GM11168 (cell line): ENCODE measurements at regions not wholly inside any gene's neighbourhood (a gene's known extent, or its start where the extent isn't known, plus 50 kb on each side); places are given as distances from the start of the nearest gene placed in this dataset.

ENCODE experiments used
- in situ Hi-C: fragments of 300-500 bp; cut with MboI; formaldehyde crosslinking; loops from one replicate; pipeline ENCODE4 v1.12.0; 2022; ENCODE audit warnings: low sequenced_read_pairs; ENCODE audit not compliant: unreplicated experiment

DNA sequence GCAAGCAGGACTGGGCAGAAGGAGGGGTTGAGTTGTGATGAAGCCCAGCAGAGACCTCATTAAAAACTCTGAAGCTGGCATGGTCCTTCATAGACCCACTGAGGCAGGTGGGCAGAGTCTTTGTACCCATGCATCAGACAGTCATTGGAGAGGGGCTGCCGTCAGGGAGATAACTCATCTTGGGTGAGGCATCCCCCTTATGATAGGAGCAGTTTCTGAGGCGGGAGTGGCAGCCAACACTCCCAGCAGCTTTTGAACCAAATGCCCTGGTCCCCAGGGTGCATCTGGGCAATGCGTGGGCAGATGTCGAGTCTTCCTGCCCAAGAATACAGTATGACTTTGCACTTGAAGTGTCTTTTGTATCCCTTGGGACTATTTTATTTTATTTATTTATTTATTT is 68.1 kb downstream of the HTR5A start:
- in situ Hi-C loops = no loop called here

DNA sequence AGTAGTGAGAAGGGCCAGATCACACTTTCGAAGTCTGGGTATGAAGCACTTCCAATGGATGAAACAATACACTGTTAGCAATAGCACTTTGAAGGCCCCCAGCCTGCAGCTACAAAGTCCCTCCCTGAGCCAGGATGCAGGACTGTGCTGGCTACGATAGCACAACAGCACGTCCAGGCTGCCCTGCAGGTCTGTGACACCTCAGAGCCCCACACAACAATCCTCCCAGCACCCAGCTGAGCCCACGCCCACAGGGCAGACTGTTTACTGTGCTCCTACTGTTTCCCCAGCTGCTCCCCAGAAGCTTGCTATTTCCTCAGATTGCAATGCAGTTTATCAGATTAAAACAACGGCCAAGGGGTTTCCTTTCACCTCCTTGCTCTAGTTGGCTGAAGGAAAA is 71.4 kb downstream of the HTR5A start:
- in situ Hi-C loops = no loop called here

DNA sequence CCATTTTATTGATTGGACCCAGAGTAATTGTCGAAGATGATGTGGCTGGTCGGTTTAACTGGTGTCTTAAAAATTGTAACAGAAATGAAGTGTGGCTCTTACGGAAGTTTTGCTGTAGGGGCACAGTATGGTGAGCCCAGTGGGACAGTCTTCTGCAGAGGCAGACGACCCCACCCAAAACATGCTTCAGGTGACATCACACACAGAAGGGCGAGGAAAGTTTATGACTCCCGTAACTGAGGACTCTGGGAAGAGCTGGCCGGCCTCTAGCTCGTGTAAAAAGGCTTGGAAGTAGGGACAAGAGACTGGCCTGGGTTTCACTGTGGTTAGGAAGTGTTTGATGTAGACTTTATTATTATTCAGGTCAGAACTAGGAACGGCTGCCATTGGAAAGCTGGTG is 73.3 kb downstream of the HTR5A start:
- in situ Hi-C loops = no loop called here

DNA sequence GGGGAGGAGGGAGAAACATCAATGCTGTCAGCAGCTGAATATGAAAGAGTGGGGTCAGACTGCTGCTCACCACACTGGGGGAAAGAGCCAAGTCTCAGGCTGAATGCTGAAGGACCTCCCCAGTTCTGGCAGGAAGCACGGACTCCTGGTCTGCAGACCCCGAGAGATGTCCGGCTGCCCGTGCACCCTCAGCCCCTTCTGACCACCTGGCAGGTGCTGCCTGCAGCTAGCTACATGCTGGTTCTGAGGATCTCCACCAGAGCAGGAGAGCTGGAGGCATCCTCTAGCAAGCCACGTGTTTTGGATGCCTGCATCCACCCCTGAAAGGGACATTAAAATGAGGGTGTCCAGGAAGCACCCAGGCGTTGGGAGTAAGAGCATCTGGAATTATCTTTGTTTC is 74.2 kb downstream of the HTR5A start:
- in situ Hi-C loops = no loop called here

DNA sequence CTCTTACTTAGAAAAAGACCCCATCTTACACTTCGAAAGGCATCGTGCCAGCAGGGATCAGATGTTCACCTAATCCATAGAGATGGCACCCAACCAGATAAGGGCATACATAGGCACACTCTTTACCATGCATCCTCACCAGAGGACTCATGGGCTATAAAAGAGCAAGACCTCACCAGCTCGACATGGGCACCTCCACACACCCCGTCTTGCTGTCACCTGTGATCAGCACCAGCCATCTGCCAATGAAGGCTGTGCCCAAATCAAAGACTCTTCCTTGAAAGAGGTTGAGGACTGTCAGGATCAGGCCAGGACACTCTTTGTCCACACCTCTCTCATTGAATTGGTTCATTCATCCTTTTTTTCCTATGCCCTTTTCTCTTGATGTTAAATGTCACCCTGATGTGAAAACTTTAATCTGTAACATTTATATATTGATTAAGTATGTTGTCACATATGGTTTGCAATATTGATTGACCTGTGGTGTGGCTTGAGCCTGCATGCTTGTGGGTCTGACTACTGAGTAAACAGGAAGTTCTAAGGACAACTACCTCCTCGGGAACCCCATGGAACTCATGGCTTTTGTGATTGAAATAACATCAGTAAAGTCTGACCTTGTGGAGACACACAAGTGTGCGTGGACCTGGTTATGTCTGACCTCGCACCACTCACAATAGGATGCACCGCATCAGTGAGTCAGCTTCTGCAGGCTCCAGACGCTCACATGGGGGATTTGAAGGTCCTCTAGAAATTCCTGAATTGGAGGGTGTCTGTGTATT is 75.5 kb downstream of the HTR5A start:
- in situ Hi-C loops = no loop called here

DNA sequence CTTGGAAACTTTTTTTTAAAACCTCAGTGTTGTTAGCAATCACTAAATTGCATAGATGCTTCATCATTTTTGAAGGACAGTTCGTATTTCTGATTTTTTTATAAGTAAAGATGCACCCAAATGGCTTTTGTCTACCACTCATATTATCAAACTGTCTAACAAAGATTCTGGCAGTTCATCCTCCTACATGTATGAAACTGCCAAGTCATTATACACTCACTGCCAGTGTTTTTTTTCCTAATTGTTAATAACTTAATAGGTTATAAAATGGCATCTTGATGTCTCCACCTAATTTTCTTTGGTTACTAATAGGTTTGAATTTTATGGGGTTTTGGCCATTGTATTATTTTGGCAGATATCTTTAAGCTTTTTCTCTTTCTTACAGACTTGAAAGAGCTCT is 77.0 kb downstream of the HTR5A start:
- in situ Hi-C loops = no loop called here

DNA sequence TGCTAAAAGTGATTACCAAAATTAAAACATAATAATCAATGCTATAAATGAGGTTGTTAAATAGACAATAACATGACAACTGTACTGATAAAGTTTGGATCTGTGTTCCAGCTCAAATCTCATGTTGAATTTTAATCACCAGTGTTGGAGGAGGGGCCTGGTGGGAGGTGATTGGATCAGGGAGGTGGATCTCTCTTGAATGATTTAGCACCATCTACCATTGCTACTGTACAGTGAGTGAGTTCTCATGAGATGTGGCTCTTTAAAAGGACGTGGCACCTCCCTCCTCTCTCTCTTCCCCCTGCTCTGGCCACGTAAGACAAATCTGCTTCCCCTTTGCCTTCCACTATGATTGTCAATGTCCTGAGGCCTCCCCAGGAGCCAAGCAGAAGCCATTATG is 77.5 kb downstream of the HTR5A start:
- in situ Hi-C loops = no loop called here

DNA sequence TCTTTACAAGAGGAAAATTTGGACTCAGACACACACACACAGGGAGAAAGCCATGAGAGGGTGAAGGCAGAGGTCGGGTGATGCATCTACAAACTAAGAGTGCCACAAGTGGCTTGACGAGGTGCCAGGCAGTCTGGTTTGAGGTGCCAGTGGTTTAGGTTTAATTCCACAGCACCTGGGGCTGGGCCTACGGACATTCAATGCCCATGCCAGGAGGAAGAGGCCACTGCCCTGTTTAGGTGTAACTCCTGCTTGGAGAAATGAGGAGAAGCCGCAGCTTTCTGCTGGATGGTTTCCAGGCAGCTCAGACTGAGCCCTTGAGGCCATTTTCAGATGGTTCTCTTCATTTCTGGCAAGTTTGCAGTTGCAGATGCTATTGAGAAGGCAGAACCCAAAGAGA is 83.6 kb downstream of the HTR5A start:
- in situ Hi-C loops = no loop called here

DNA sequence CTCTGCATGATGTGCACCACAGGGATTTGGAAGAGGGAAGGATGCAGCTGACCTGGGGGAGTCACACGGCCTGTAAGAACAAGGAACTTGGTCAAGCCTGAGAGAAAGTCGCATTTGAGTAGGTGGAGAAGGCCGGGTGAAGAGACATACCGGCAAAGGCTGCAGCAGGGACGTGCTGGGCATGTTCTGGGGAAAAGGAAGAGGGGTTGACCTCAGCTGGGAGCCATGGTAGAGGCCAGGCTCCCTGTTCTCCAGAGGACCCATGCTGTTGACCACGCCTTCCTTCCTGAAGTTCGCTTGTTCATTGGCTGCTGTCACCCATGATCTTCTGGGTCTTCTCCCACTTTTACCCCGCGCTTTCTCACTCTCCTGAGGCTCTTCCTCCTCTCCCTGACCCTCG is 84.5 kb downstream of the HTR5A start:
- in situ Hi-C loops = no loop called here

DNA sequence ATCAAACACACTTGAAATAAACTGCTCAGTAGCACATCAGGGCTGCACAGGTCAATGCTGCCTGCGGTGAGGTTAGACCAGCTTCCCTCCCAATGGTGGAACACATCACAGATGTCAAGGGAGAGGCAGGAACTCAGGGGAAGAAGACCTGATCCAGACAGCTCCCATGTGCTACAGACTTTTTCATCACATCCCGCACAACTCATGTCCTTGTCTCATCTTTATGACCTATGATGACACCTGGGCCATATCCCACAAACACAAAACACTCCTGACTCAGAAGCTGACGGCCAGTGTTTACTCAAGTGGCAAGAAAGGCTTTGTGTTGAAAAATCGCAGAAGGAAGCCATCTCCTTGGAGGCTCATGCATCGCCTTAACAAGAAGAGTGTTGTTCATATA is 91.6 kb downstream of the HTR5A start:
- in situ Hi-C loops = no loop called here

DNA sequence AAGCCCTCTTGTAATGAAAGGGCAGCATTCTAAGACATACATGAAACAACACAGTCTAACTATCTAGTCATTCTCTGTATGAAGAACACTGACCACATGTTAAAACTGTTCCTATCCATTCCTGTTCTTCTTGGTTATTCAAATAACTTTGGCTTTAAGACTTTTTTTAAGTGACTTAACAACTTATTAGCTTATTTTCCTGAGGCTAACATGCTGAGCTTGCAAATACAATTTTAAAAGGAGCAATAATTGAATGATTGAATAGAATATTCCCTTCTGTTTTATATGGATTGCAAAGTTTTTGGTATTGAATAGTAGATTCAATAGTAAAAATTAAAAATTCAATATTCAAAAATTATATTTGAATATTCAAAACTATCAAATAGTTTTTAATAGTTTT is 92.3 kb downstream of the HTR5A start:
- in situ Hi-C loops = no loop called here

DNA sequence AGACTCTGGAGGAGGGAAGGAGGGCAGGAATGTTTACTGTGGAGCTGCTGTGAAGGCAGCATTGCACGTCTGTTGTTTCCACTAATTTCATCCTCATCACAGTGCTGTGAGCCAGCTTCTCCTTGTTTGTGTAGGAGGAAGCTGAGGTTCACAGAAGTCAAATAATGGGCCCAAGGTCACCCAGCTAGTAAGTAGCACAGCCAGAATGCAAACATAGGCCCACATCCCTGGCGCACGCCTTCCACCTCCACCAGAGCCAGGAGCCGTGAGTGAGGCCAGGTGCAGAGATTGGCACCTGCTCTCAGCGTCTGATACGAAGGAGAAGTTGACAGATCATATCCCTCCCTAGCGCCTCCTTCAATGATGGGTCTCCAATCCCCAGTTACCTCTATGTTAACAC is 93.6 kb downstream of the HTR5A start:
- in situ Hi-C loops = no loop called here

DNA sequence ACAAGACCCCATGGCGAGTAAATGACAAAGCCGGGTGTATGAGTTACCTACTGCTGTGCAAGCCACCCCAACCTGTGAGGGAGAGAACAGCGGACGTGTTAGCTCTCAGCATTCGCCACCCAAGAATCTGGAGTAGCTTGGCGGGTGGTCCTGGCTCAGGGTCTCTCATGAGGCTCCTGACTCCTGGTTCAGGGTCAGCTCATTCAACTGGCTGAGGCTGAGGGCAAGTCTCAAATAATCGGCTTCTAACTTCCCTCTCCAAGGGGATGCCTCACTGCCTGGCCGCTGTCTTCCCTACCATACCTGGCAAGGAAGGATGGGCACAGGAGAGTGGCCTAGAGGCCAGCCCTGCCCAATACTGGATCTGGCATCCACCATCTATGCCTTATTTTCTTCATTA is 94.2 kb downstream of the HTR5A start:
- in situ Hi-C loops = no loop called here

DNA sequence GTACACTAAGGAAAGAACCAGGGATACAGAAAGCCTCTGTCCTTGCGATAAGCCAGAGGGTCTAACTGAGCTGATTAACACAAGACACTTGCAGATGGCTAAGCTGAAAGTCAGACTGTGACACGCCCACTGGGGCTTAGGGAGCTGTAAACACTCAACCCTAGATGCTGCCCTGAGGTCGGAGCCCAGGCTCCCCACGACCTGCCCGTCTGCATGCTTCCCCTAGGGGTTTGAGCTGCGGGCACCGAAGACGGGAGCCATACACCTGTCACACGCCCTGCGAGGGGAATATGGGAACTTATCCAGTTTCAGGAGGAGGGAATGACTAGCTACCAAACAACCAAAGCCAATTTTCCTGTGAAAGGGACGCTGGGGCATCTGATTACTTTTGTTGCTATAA is 96.0 kb downstream of the HTR5A start:
- in situ Hi-C loops = no loop called here

DNA sequence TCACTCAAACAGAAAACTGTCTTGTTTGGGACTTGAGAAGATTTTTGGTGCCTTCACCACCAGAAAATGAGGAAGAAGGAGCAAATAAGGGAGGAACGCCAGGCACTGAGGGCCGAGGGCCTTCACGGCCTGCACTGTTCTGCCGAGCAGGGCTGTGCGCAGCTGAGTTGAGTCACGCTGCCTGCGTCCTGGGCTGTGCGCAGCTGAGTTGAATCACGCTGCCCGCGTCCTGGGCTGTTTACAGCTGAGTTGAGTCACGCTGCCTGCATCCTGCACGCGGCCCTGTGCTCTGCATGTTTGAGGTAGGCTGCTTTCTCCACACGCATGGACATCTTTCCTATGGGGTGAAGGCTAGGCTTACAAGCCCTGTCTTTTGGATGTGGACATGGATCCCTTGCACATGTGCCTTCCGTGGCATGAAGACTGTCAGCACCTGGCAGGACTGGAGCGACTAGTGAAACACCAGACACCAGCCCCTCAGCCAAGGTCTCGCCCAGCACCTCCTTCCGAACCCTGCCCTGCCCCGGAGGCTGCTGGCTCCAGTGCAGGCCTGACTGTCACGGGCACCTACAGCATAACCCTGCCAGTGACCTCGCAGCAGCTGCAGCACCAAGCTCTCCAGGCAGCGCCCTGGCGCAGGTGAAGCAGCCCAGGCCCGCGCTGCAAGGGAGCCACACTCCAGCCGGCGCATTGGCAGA is 96.7 kb downstream of the HTR5A start:
- in situ Hi-C loops = no loop called here

DNA sequence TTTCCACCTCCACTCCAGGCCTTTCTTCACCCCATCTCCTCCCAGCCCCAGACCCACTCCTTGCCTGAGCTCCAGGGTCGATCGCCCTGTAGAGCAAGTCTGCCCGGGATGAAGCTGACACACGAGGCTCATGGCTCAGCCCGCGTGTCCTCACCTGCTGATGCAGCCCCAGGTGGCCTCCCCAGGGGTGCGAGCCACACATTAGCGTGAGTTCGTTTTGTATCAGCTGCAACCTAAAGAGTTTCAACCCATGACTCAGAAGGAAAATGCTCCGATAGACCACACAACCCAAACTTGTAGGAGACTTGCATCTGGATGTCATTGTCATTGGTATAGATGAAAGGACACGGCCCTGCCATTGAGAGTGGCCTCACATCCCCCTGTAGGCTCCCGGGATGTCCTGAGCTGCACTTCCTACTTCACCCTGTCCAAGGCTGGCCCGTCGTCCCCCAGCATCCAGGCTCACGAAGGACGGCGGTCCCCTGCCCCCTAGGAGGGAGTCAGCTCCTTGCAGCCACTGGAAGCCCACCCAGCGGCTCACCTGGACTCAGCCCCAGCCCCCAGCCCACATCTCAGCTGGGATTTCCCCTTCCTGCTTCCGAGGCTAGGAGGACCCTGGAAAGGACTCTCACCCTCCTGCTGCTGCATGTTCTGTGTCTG is 97.7 kb downstream of the HTR5A start:
- in situ Hi-C loops = no loop called here

DNA sequence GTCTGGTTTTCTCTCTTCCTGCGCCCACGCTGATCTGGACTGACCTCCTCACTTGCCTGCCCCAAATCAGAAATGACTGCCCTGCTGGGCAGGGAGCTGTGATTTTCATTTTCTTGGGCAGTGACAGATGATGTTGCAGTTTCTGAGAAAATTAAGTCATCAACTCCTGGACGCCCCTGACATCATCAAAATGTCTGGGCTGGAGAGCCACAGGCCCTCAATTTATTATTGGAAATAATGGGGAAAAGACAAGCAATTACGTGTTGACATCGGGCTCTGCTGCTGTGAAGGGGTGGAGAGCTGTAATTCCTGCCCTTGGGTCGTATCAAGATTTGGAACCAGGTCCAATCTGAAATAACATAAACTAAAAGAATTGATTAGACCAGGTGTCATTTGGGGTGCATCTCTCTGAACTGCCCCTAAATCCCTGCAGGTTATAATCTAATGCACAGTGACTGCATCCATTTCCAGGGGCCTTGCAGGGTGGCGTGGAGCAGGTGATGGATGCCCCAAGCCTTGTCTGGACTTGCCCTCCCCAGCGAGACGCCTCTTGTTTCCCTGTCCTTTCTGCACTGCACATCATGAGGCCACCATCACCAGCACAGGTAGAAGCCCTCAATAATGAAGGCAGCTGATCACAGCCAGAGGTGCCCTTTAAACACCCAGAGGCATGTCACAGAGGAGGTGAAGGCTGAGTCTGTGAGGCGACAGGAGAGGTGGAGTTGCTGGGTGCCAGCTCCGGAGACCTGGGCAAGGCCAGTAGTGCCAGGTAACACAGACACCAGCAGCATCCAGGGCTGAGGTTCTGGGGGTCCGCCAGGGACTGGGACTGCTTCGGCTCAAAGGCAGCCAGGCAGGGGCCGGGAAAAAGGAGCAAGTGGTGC is 98.7 kb downstream of the HTR5A start:
- in situ Hi-C loops = no loop called here

DNA sequence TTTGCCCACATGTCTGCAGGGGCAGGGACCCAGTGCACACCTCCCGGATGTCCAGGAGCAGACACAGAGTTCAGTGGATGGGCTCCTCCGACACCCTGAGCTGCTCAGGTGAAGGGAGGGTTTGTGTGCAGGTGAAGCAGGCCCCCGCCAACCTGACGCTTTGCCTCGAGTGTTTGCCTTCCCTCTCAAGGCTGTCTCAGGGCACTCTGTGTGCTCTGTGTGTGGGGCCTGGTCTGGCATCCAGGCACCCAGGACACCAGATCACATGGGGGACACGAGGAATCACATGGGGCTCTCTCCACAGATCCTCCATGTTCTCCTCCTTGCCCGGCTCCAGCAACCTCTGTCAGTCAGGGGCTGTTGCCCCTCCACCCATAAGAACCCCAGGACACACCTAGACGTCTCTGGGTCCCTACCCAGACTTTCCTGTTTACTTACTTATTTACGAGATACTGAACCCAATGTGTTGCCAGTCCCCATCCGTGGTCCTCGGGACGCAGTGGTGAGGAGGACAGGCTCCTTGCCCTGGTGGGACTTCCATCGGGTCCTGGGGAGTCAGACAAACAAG is 99.5 kb downstream of the HTR5A start:
- in situ Hi-C loops = no loop called here

DNA sequence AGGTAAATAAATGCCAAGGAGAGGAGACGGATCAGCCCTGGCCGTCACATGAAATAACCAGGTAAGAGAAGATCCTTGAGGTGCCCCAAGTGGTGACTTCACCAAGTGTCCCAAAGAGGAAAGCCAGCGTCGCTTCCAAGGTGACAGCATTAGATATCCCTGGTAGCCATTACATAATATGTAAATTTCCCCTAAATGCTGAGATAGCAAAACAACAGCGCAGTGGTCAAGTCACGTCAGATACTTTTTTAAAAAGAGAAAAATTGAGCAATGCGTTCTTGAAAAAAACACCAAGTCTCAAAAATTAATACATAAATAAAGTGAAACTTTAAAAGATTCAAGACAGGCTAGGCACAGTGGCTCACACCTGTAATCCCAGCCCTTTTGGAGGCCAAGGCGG is 100.2 kb downstream of the HTR5A start:
- in situ Hi-C loops = no loop called here

DNA sequence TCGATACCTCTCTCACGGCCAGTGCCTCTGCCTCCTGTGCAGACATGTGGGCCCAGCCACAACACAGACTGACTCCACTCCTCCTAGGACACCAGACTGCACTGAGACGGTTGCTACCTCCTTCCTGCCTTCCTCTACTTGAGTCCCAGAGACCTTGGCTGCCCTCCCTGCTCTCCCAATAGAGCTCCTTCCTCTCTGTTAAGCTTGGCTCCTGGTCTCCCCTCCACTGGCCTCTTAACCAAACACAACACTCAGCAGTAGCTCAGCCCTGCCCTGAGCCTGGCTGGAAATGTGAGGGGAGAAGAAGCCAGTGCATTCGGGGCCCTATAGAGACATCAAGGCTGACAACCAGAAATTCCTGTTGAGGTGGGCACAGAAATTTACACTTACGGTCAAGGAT is 102.0 kb downstream of the HTR5A start:
- in situ Hi-C loops = no loop called here
